AG20443 (cell line): ENCODE measurements at regions not wholly inside any gene's neighbourhood (a gene's known extent, or its start where the extent isn't known, plus 50 kb on each side); places are given as distances from the start of the nearest gene placed in this dataset.

Experiments used
- DNase-seq: peaks from one replicate; pipeline ENCODE4 v3.0.0; 2012; ENCODE audit warnings: low spot score, mixed read lengths

DNA sequence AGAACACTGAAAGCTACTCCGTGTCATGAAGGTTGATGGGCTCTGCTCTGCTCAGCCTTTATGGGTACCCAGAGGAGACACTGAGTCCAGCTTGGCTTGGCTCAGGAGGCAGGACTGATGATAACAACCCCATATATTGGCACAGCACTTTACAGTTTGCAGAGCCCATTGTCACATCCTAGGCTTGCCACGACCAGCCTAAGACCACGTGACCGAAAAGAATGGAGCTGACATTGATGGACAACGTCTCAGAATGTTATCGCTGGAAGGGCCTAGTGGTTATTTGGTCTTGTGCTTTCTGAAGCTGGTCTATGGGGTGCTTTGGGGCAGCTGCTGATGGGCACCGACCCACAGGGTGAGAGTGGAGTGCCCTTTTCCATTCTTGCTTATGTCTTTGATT is 72.9 kb upstream of the RUNX3 start:
- no peak for DNase-seq

DNA sequence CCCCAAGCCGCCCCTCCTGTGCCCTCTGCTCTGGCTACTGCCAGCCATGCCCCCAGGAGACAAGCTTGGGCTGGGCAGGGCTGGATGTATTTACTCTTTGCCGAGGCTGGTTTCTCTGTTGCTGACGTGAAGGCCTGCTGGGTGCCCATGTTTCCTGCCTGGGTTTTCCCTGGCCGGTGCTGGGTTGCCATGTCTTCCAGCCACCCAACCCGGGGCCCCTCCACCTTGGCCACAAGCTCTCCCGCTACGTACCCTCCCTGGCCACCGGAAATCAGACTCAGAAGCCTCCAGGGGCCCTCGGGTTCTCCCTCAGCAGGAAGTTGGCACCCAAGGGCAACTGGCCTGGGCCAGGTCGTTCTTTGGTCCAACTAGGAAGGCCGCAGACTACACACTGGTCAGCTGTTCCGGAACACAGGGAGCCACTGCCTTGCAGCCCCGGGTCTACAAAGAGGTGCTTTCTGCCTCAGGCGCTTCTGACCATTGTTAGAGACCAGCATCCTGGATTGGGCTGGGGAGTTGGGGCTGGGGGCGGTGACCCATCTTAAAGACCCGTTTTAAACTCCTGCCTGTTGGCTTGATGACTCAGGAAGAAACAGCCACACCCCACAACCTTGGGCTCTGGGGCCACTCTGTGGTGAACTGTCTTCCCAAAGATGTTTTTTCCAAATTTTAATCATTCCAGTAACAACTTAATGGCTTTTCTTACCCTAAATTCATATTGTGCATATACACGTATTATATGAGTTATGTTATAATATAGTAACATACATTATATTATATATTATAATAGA is 71.2 kb upstream of the RUNX3 start:
- DNase-seq, result no peak

DNA sequence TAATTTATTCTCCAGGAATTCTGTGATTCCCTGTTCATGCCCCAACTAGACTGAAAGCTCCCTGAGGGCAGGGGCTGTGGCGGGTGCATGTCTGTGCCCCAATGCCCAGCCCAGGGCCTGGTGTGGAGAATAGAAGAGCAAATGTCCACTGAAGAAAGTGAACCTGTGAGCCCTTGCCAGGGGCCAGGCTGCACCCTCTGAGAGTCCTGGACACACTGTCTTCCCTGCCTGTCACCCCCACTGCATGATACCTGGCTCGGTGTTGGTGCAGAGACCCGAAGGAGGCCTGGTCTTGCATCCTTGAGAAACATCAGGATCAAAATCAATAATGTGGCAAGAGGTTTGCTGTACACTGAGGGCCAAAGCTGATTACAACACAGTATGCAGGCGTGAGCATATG is 69.8 kb upstream of the RUNX3 start:
- no peak for DNase-seq

DNA sequence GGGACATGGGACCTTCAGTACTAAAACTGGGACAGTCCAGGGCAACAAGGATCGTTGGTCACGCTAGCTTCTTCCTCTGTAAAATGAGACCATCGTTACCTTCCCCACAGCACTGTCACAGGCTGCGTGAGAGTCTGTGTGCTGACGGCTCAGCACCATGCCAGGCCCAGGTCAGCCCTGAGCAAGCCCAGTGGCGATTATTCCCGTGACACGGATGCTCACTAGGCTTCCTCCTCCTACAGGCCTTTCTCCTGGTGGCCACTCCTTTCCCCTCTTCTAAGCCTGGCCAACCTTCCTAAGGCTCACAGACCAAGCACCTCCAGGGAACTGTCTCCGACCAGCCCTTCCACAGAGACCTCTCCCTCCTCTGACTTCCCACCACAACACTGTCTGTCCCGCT is 69.3 kb upstream of the RUNX3 start:
- DNase-seq, result no peak

DNA sequence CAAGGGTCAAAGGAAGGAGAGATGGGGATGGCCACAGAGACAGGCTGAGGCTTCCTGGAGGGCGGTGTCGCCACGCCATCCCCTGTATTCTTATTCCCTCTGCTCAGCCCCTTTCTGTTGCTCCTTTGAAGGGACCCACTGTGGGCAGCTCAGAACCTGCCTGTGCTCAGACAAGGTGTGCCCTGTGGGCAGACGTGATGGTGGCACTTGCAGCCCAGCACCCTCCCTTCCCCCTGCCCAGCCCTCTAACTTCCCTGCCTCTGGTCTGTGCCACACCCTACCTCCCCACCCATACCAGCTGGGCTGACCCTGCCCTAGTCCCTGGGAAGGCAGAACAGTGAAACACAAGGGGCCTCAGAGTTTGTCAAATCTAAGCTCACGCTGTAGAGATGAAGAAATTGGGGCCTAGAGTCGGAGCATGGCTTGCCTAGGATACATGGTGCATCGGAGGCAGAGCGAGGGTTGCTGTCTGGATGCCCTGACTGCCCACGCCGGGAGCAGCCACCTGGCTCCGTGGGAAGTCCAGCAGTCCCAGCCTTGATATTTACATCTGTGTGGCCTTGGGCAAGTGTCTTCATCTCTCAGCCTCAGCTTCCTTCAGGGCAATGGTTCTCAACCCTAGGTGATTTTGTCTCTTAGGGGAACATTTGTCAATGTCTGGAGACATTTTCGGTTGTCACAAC is 68.6 kb upstream of the RUNX3 start:
- no peak for DNase-seq

DNA sequence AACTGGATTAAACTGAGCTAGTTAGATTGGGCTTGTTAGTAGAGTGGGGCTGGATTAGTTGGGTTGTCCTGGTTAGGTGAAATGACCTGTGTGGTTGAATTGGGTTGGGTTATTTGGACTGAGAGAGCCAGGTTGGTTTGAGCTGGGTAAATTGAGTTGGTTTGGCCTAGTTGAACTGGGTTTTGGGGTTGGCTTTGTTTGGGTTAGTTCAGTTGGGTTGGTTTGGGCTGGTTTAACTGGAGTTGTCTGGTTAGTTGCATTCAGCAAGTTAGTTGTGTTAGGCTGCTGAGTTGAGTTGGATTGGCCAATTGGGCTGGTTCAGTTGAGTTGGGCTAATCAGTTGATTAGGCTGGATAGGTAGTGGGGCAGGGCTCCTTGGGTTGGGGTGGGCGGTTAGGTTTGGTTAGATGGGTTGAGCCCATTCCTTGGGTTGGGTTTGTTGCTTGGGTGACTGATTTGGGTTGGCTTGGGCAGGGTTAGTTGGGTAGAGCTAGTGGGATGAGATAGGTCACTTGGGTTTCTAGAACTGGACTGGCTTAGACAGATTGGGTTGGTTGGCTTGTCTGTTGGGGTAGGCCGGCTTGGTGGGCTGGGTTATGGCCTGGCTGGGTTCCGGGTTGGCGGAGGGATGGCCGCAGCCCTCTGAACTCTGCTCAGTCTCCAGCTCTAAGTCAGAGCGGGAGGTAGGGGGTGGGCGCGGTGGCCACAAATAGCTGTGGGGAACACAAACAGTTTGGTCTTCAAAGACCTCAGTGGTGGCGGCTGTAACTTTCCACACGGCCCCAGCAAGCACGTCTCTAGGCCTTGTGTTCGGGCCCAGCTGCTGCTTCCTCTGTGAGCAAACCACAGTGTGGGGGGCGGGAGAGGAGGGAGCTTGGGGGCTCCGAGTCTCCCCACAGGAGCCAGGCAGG is 67.2 kb upstream of the RUNX3 start:
- DNase-seq, result no peak

DNA sequence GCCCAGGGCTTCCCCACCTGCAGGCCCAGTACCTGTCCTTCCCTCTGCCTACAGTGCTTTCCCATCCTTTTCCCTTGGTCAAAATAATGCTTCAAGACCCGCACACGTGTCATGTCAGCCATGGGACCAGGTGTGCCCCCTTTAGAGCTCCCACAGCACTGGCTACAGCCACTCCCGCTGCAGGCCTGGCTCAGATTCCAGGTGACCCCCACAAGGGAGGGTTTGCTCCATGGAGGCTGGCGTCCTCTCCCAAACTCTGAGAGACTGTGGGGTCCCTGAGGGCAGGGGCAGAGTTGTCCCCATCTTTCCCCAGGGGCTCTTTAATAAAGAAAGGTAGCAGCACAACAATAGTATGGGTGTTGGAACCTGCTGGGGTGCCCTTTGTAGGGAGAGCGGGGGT is 66.4 kb upstream of the RUNX3 start:
- DNase-seq, result no peak

DNA sequence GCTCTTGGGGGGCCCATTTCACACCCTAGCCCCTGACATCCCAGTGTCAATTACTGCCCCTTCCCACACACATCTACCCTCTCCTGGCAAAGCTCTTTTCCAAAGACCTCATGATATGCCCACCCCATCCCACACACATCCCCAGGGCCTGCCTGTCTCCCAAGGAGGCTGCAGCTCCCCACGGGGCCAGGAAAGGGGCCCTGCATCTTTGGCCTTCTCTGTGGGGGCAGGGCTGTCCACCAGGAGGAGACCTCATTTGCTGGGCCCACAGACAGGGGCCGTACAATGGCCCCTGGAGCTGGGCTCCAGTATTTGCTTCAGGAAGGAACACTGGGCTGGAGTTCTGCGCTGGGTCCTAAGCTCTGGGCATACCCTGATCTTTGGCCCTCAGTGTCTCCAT is 65.6 kb upstream of the RUNX3 start:
- DNase-seq, result no peak

DNA sequence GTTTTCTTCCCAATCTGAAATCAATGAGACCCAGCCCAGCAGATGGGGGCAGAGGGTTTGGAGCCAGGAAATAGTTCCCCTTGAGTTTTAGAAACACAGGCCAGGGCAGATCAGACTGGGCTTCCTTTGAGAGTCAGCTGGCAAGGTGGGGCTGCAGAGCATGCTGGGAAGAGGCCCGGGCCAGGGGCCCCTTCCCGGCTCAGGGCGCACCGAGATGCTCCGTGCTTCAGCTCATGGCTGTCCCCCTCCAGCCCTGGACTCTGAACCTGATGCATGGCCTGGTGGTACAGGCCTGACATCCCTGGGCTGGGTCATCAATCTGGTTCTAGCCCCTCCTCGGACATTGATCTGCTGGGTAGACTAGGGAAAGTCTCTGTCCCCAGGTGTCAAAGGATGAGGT is 65.1 kb upstream of the RUNX3 start:
- DNase-seq, result no peak

DNA sequence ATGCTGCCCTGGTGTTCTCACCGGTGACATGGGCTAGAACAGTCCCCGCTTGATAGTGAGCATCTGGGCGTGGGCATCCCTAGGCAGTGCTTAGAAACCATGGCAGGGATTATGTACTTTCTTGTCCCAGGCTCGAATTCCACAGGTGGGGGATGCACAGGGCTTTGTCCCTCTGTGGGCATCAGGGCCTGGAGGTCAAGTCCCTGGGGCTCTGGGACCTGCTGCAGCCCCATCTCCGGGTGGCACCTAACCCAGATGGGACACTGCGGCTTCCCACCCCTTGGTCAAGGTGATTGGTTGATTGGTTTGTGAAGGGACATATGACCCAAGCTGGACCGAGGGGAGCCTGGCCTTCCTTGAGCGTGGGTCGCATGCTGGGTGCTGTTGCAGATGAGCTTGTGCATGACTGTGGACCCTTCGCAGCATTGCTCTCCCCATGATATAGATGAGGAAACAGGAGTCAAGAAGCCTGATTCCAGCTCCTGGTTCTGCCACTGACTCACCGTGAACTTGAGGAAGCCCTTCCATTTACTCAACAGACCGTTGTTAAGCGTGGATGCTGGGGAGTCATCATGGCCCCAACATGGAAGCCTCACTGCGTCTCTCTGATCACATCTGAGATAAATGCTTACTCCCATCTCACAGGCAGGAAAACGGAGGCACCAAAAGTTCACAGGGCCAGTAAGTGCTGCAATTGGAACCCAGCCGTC is 64.0 kb upstream of the RUNX3 start:
- DNase-seq, result no peak

DNA sequence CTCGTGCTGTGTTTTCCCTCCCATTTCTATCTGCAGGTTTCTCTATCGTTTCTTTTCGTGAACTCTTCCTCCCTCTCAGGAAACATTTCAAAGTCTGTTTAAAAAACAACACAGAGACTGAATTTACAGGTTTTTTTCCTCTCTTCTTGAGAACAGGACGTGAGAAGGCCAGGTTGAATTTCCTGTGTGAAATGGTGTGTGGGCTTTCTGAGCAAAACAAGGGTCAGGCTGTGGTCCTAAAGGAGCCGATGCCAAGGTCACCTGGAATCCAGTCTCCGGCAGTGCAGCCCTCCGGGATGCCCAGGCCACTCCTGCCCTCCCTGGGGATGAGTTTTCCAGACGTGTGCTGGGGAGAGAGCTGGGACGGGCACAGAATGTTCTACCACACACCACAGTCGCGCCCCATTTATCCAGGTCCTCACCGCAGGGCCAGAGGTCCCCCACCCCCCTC is 62.7 kb upstream of the RUNX3 start:
- no peak for DNase-seq

DNA sequence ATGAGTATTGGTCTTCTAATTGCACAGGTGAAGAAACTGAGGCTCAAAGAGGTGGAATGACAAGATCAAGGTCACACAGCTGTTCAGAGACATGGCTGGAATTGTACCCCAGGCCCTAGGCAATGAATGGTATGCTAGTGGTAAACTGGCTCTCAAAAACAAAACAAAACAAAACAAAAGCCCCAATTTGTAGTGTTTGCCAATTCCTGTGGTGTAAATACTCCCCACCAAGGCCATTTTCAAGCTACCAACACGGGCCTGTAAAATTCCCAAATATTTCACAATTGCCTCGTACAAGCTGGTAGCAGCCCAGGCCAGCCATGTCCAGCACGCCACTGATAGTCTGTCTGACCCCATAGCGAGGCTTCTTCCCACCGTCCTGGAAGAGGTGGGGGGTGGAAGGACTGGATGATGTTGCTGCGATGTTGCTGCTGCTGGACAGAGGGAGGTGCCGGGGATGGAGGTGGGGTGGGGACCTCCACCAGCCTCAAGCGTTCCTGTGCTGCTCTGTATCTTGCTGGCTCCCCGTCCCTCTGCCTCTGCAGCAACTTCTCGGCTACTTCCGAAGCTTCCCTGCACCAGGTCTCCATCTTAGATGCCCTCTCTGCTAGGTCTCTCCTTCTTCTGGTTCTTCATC is 62.2 kb upstream of the RUNX3 start:
- DNase-seq, result no peak

DNA sequence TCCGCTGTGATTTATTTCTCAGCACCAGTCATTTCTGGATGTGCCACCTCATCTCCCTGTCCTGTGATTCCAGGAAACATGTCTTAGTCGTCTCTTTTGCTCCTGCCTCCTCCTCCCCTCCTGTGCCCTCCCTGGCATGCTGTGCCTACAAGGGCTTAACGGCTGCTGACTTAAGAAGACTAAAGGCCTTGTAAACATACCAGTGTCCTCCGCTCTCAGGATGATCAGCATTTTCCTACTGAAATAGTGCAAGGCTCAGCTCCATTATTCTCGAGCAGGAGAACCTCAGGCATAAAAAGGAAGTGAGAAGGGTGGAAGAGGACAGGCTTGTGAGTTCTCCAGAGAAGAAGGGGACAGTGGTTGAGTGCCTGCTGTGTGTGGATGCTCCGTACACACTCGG is 61.6 kb upstream of the RUNX3 start:
- no peak for DNase-seq

DNA sequence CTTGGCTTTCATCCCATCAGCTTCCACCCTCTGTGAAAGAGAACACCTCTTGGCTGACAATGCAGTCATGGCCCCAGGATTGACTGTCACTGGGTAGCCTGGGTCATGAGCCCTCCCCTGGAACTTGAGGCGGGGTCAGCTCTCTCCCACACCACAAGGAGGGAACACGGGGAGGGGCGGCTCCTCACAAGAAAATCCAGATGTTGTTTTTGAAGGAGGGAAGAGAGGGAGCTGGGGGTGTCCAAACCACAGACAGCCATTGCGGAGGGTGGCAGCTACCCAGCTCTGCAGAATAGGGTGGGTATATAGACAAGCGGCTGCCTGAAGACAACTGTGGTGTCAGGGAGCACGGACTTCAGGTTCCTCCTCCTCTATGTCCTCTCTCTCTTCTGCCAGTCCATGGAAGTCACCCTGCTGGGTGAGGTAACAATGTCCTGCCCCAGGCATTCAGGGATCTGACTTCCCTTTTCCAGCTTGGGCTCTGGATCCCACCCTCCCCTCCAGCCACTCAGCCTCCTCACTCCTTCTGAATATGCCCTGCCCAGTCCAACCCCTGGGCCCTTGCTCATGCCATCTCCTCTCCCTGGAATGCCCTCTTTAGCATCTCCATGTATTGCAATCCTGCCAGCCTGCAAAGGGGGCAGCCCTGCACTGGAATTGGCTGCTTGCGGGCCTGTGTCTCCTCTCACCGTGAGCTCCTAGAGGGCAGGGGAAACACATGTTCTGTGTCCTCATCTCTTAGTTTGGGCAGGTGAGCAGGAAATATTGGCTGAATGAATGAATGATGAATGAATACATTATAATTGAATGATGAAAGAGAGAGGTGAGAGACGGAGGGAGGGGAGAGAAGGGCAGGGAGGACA is 60.9 kb upstream of the RUNX3 start:
- DNase-seq, result no peak

DNA sequence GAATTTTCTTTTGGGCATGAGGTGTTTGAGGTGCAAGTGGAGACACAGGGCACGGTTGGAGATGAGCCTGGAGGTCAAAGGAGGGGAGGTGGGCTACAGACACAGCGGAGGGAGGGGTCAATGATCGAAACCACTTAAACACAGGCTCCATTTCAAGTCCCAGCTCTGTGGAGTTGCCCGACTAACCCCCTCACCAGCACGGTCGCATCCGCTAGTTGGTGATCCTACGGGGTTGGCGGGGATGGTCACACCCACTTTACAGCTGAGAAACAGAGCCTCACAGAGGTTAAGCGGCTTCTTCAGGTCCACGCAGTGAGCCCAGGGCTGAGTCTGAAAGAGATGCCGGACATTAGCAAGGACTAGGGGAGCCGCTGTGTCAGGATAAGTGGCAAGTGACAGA is 60.1 kb upstream of the RUNX3 start:
- no peak for DNase-seq

DNA sequence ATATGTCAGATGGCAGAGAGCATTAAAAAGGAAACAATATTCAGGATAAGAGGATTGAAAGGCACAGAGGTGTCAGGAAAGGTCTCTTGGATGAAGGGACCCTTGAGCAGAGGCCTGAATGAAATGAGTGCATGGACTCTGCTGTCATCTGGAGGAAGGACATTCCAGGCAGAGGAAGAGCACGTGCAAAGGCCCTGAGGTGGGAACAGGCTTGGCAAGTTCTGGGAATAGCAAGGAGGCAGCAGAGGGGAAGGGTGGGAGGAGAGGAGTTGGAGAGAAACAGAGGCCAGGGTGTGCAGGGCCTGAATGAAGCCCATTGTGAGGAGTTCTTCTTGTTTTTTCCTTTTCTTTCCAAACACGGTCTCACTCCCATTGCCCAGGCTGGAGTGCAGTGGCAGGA is 59.0 kb upstream of the RUNX3 start:
- DNase-seq, result no peak

DNA sequence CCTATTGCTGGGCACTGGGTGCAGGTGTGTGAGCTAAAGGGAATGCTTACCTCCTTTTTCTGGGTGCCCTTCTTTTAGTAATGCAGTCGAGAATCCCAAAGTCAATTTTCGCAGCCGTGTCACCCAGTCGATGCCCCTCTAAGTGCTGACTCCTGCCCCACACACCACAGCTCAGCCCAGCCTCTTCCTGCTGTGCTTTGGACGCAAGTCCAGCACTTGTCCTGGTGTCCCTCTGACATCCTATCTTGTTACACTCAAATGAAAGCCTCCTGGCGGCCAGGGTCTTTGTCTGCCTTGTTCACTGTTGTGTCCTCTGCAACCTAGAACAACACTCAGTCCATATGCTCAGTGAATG is 58.5 kb upstream of the RUNX3 start:
- no peak for DNase-seq

DNA sequence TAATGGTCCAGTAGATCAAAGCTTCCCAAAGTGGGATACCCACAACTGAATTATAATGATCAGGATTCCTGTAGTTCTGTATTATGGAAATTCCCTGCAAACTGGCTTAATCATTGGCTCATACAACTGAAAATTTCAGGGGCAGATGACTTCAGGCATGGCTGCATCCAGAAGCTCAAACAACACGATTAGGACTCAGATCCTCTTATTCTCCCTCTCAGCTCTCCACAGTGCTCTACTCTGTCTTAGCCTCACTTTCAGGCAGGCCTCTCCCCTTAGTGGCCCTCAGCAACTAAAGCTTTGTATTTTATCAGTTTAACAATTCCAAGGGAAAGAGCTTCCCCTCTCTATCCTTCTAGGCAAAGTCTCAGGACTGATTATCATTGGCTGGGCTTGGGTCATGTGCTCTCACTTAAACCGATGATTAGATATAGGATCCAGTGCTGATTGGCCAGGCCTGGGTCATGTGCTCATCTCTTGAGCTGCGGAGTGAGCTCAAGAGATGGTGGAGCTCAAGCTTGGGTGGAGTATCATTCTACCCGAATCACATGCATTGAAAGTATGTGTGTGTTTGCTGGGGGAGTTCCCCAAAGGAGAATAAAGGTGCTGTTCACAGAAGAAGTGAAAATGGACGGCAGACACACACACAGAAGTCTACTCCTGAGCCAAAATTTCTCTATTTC is 57.9 kb upstream of the RUNX3 start:
- DNase-seq, result no peak

DNA sequence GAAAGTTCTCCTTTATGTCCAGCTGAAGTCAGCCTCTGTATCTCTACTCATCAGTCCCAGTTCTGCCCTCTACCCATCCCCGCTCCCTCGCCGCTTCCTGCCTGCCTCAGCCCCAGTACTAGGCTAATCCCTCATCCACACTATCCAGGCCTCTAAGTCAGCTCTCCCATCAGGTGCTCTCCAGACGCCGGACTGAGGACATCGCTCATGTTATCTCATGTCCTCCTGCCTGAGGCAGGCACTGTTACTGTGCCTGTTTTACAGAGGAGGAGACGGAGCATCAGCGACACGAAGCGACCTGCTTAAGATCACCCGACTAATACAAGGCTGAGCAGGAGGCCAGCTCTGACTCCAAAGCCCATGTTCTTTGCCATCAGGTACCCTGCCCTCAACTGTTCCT is 57.3 kb upstream of the RUNX3 start:
- no peak for DNase-seq

DNA sequence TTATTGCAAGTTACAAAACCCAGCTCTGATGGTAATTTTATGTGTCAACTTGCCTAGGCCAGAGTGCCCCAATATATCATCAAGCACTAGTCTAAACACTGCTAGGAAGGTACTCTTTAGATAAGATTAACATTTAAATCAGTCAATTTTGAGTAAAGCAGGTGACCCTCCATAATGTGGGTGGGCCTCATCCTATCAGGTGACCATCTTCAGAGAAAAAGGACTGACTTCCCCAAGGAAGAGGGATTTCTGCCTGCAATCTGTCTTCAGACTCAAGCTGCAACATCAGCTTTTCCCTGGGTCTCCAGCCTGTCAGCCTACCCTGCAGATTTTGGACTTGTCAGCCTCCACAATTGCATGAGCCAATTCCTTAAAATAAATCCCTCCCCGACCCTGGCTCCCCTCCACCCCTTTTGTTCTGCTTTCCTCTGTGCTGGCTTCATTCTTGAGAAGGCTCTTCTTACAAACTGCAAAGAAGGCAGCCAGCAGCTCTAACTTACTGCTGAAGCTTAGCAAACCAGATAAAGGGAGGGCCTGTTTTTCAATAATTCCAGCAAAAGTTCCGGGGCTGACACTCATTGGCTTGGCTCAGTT is 56.4 kb upstream of the RUNX3 start:
- DNase-seq, result no peak
